HepG2 (cell line): ENCODE measurements at regions not wholly inside any gene's neighbourhood (a gene's known extent, or its start where the extent isn't known, plus 50 kb on each side); places are given as distances from the start of the nearest gene placed in this dataset.

Experiments
- CBFB ChIP-seq: sonication (generic); formaldehyde crosslinking; IDR thresholded peaks from 2 replicates; pipeline ENCODE4 v1.4.0; 2020; ENCODE audit warnings: missing genetic modification reagents
- SP1 ChIP-seq, 2 experiments: fragments of 450-650 bp in 1 of 2; sonication (generic) in 1 of 2; formaldehyde crosslinking in 1 of 2; IDR thresholded peaks; 2 replicates each; pipeline versions ENCODE4 v1.4.0 to v1.6.1; 2016 to 2020; ENCODE audit warnings: missing genetic modification reagents in 1 of 2
- TF ChIP-seq, protein P1 (sequence below): sonication (generic); formaldehyde crosslinking; IDR thresholded peaks from 2 replicates; pipeline ENCODE4 v1.5.0; 2020; ENCODE audit warnings: mild to moderate bottlenecking, missing genetic modification reagents, borderline replicate concordance
- TF ChIP-seq, protein P2 (sequence below): sonication (generic); formaldehyde crosslinking; IDR thresholded peaks from 2 replicates; pipeline ENCODE4 v1.4.0; 2020; ENCODE audit warnings: missing genetic modification reagents, low read depth, mild to moderate bottlenecking, borderline replicate concordance

DNA sequence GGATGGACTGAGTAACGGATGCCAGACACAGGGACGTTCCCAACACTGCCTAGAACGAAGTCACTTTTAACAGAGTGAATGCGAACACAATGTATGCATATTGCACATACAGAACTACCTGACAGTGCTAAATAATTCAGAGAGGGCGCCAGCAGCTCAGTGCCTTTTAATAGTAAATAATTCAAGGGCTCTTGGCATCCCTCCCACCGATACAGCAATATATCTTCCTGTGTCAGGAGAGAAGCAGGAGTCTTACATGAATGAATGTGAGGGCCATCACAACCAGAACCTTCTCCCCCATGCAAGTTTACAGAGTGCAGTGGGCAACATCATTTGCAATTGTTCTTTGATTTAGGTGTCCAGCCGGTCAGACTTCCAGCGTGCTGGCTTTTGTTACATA lies 88.4 kb upstream of the KCNG1 start (continued):
- TF ChIP-seq, protein P1, sequence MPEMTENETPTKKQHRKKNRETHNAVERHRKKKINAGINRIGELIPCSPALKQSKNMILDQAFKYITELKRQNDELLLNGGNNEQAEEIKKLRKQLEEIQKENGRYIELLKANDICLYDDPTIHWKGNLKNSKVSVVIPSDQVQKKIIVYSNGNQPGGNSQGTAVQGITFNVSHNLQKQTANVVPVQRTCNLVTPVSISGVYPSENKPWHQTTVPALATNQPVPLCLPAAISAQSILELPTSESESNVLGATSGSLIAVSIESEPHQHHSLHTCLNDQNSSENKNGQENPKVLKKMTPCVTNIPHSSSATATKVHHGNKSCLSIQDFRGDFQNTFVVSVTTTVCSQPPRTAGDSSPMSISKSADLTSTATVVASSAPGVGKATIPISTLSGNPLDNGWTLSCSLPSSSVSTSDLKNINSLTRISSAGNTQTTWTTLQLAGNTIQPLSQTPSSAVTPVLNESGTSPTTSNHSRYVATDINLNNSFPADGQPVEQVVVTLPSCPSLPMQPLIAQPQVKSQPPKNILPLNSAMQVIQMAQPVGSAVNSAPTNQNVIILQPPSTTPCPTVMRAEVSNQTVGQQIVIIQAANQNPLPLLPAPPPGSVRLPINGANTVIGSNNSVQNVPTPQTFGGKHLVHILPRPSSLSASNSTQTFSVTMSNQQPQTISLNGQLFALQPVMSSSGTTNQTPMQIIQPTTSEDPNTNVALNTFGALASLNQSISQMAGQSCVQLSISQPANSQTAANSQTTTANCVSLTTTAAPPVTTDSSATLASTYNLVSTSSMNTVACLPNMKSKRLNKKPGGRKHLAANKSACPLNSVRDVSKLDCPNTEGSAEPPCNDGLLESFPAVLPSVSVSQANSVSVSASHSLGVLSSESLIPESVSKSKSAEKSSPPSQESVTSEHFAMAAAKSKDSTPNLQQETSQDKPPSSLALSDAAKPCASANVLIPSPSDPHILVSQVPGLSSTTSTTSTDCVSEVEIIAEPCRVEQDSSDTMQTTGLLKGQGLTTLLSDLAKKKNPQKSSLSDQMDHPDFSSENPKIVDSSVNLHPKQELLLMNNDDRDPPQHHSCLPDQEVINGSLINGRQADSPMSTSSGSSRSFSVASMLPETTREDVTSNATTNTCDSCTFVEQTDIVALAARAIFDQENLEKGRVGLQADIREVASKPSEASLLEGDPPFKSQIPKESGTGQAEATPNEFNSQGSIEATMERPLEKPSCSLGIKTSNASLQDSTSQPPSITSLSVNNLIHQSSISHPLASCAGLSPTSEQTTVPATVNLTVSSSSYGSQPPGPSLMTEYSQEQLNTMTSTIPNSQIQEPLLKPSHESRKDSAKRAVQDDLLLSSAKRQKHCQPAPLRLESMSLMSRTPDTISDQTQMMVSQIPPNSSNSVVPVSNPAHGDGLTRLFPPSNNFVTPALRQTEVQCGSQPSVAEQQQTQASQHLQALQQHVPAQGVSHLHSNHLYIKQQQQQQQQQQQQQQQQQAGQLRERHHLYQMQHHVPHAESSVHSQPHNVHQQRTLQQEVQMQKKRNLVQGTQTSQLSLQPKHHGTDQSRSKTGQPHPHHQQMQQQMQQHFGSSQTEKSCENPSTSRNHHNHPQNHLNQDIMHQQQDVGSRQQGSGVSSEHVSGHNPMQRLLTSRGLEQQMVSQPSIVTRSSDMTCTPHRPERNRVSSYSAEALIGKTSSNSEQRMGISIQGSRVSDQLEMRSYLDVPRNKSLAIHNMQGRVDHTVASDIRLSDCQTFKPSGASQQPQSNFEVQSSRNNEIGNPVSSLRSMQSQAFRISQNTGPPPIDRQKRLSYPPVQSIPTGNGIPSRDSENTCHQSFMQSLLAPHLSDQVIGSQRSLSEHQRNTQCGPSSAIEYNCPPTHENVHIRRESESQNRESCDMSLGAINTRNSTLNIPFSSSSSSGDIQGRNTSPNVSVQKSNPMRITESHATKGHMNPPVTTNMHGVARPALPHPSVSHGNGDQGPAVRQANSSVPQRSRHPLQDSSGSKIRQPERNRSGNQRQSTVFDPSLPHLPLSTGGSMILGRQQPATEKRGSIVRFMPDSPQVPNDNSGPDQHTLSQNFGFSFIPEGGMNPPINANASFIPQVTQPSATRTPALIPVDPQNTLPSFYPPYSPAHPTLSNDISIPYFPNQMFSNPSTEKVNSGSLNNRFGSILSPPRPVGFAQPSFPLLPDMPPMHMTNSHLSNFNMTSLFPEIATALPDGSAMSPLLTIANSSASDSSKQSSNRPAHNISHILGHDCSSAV (CRISPR knock-in tag): no peak
- TF ChIP-seq CBFB (CRISPR knock-in tag): no peak
- TF ChIP-seq, protein P2, sequence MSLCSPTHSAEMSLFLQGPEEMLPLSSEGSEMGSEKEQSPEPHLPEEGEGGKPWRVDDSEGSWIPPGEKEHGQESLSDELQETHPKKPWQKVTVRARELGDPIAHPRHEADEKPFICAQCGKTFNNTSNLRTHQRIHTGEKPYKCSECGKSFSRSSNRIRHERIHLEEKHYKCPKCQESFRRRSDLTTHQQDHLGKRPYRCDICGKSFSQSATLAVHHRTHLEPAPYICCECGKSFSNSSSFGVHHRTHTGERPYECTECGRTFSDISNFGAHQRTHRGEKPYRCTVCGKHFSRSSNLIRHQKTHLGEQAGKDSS (CRISPR knock-in tag): no peak
- no peak for TF ChIP-seq SP1 (IDR thresholded peaks at IDR 0.05)
- no peak for TF ChIP-seq SP1 (CRISPR knock-in tag; IDR thresholded peaks at IDR 0.05)
- TF ChIP-seq, all 625 proteins: peak for 0
